ENCODE measurements at regions not wholly inside any gene's neighbourhood (a gene's known extent, or its start where the extent isn't known, plus 50 kb on each side); places are given as distances from the start of the nearest gene placed in this dataset.
A peak's percentile ranks its signal among the peaks of the same experiment; 100 is the strongest.

GRCh38 chr3:177300842-177301241 lies 103.6 kb upstream of the TBL1XR1 start:
- no peak for DNase-seq (ENCODE audit: low read depth in 2 of 2)

GRCh38 chr3:177306252-177306651 lies 109.0 kb upstream of the TBL1XR1 start:
- DNase-seq (ENCODE audit: low read depth in 2 of 2), result no peak

GRCh38 chr3:177307391-177307790 lies 110.1 kb upstream of the TBL1XR1 start:
- DNase-seq (ENCODE audit: low read depth in 2 of 2), result no peak

GRCh38 chr3:177307826-177308225 lies 110.5 kb upstream of the TBL1XR1 start:
- DNase-seq (ENCODE audit: low read depth in 2 of 2), result no peak

- no peak for DNase-seq (ENCODE audit: low read depth in 2 of 2)
Measured at GRCh38 chr3:177308286-177308685, 111.0 kb upstream of the TBL1XR1 start.

GRCh38 chr3:177308911-177309310 lies 111.6 kb upstream of the TBL1XR1 start:
- no peak for DNase-seq (ENCODE audit: low read depth in 2 of 2)

GRCh38 chr3:177312491-177312890 lies 115.2 kb upstream of the TBL1XR1 start:
- no peak for DNase-seq (ENCODE audit: low read depth in 2 of 2)

GRCh38 chr3:177314897-177315296 lies 117.6 kb upstream of the TBL1XR1 start:
- DNase-seq (ENCODE audit: low read depth in 2 of 2), result no peak

GRCh38 chr3:177317247-177317646 lies 120.0 kb upstream of the TBL1XR1 start:
- DNase-seq (ENCODE audit: low read depth in 2 of 2), result no peak

GRCh38 chr3:177318559-177318958 lies 121.3 kb upstream of the TBL1XR1 start:
- DNase-seq (ENCODE audit: low read depth in 2 of 2), result no peak

- DNase-seq (ENCODE audit: low read depth in 2 of 2), result no peak
Measured at GRCh38 chr3:177320765-177321247, 123.5 kb upstream of the TBL1XR1 start.

- no peak for DNase-seq (ENCODE audit: low read depth in 2 of 2)
Measured at GRCh38 chr3:177321819-177322218, 124.5 kb upstream of the TBL1XR1 start.

GRCh38 chr3:177322881-177323280 lies 125.6 kb upstream of the TBL1XR1 start:
- no peak for DNase-seq (ENCODE audit: low read depth in 2 of 2)

- DNase-seq (ENCODE audit: low read depth in 2 of 2), result no peak
Measured at GRCh38 chr3:177329854-177330253, 132.6 kb upstream of the TBL1XR1 start.

- no peak for DNase-seq (ENCODE audit: low read depth in 2 of 2)
Measured at GRCh38 chr3:177330779-177331178, 133.5 kb upstream of the TBL1XR1 start.

GRCh38 chr3:177331203-177331835 lies 134.0 kb upstream of the TBL1XR1 start:
- no peak for DNase-seq (ENCODE audit: low read depth in 2 of 2)

GRCh38 chr3:177332955-177333354 lies 135.7 kb upstream of the TBL1XR1 start:
- no peak for DNase-seq (ENCODE audit: low read depth in 2 of 2)

- DNase-seq (ENCODE audit: low read depth in 2 of 2), result no peak
Measured at GRCh38 chr3:177333533-177334520, 136.5 kb upstream of the TBL1XR1 start.

- DNase-seq (ENCODE audit: low read depth in 2 of 2), result no peak
Measured at GRCh38 chr3:177334803-177335202, 137.5 kb upstream of the TBL1XR1 start.

GRCh38 chr3:177335728-177336127 lies 138.4 kb upstream of the TBL1XR1 start:
- no peak for DNase-seq (ENCODE audit: low read depth in 2 of 2)

GRCh38 chr3:177336873-177337450 lies 139.7 kb upstream of the TBL1XR1 start:
- no peak for DNase-seq (ENCODE audit: low read depth in 2 of 2)

GRCh38 chr3:177337541-177338331 lies 140.5 kb upstream of the TBL1XR1 start:
- peak in 1 of 2 donors; percentile 55 for DNase-seq (ENCODE audit: low read depth in 2 of 2)

Measured in activated CD4-positive, alpha-beta T cell treated with anti-CD3 and anti-CD28 coated beads for 24 hours (primary cell).